Iris pigment epithelial cell (primary cell): ENCODE measurements at regions not wholly inside any gene's neighbourhood (a gene's known extent, or its start where the extent isn't known, plus 50 kb on each side); places are given as distances from the start of the nearest gene placed in this dataset.
"Not testable (repeated sequence)": the region's sequence is repeated elsewhere in the genome, so short reads cannot be mapped to it uniquely, and the experiment has no call there.

Experiments
- DNase-seq: peaks from one replicate; pipeline ENCODE4 v3.0.0-alpha.2; 2011; ENCODE audit warnings: low read depth

DNA sequence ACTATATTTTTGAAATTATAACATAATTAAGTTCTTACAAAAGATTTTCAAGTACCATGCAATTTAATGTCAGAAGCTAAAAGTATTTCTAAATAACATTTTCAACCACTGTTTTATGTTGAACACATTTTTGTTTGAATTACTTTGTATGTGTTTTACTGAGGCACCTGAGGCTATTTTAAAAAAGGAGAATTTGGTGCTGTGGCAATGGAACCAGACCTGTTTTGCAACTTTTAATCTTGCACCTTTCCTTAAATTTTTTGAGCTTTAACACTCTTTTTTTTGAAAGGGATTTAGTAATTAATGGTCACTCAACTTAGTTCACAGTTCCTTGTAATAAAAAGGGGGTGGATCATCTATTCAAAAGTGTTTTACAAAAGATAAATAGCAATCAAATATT is 561.6 kb downstream of the ZBBX start:
- DNase-seq: no peak

DNA sequence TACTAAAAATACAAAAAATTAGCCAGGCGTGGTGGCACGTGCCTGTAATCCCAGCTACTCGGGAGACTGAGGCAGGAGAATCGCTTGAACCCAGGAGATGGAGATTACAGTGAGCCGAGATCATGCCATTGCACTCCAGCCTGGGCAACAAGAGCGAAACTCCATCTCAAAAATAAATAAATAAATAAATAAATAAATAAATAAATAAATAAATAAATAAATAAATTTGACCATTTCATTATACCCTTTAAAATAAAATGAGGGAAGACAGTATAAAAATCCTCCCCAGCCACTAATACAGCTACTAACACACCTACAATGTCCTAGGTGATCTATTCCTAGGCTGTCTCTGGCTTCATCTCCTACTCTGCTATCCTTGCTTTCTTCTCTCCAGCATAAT is 562.8 kb downstream of the ZBBX start:
- not testable (repeated sequence) for DNase-seq

DNA sequence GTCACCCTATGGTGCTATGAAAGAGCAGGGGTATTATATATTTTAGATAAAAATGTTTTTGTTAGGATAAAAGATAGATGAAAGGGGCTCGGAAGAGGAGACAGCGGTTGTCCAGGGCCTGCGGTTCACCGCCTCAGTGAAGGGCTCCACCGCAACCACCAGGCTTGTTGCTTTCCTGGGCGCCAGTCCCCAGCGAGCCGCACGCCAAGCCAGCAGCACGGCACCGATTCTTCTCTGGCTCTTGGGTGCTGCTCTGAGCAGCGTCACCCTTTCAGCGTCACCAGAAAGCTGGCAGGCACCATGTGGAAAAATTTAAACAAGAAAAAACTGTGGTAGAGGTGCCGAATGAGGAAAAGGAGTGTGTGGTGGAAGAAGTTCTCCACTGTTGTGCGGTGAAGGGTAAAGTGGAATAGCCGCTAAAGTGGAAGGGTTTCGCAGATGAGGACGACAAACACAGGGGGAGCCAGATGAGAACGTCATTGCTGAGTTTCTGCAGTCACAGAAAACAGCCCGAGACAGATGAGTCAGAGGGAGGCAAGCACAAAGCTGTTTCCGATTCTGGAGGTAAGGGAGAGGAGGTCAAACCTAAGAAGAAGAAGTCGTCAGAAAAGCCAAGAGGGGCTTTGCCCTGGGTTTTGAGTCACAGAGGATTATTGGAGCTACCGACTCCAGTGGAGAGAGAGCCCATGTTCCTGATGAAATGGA is 569.2 kb downstream of the ZBBX start:
- DNase-seq: no peak

DNA sequence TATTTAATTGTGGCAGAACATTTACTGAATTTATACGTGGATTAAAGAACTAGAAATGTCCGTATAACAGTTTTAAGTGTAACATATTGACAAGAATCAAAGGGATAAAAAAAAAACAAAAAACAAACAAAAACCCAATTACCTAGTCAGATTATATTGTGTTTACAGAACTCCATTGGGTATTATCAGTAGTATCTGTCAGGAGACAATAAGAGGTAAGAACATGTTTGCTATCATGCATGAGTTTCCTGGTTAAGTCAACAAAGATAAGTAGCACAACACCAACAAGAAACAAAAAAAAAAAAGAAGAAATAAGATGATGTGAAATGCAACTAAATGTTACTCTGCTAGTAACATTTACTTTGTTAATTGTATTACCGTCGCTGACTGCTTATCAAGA is 570.6 kb downstream of the ZBBX start:
- DNase-seq: no peak

DNA sequence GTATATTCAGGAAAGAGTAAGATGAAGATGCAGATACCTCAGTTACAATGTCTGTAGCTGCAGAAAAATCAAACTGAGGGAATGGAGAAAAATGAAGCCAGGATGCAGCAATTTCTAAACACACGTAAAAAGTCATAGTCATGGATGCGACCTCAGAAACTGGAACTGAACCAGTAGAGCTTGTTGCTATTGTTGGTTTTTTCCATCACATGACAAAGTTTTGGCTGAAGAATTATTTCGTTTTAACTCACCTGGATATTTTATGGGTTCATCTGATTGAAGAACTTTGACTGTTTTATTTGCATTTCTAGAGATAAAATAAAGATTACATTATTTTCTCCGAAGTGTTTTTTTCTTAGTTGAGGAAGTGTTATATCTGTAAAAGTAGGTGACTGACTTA is 591.2 kb downstream of the ZBBX start:
- DNase-seq: no peak

DNA sequence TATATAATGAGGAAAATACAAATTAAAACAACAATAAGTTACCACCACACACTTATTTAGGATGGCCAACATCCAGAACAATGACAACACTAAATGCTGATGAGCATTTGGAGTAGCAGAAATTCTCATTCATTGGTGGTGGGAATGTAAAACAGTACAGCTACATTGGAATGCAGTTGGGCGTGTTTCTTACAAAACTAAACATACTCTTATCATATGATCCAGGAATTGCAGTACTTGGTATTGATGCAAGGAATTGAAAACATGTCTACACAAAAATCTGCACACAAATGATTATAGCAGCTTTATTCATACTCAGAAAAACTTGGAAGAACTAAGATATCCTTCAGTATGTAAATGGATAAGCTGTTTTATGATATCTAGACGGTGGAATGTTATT is 594.2 kb downstream of the ZBBX start:
- peak; percentile 1 for DNase-seq

DNA sequence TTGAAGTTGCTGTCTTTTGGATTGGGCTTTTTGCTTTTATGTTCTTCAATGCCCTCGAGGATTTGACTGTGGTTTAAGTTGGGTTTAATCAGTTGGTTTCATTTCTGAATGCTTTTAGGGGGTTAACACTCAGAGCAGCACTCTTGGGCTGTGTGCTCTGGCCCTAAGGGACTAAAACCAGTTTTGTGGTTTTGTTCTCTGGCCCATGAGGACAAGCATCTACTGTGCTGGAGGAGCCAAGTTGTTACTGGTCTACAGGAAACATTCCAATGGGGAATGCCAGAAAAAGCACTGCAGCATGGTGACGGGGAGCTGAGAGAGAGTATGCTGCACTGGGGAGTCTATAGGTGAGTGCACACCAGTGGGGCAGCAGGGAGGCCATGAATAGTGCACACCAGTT is 596.9 kb downstream of the ZBBX start:
- no peak for DNase-seq

DNA sequence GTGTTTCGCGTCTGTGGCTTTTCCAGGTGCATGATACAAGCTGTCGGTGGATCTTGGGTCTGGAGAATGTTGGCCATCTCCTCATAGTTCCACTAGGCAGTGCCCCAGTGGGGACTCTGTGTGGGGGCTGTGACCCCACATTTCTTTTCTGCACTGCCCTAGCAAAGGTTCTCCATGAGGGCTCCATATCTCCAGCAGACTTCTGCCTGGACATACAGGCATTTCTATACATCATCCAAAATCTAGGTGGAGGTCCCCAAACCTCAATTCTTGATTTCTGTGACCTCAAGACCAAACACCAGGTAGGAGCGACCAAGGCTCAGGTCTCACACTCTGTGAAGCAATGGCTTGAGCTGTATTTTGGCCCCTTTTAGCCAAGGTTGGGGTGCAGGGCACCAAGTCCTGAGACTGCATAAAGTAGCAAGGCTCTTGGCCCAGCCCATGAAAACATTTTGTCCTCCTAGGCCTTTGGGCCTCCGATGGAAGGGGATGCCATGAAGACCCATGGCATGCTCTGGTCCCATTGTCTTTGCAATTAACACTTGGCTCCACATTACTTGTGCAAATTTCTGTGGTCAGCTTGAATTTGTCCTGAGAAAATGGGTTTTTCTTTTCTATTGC is 615.3 kb downstream of the ZBBX start:
- DNase-seq: no peak

DNA sequence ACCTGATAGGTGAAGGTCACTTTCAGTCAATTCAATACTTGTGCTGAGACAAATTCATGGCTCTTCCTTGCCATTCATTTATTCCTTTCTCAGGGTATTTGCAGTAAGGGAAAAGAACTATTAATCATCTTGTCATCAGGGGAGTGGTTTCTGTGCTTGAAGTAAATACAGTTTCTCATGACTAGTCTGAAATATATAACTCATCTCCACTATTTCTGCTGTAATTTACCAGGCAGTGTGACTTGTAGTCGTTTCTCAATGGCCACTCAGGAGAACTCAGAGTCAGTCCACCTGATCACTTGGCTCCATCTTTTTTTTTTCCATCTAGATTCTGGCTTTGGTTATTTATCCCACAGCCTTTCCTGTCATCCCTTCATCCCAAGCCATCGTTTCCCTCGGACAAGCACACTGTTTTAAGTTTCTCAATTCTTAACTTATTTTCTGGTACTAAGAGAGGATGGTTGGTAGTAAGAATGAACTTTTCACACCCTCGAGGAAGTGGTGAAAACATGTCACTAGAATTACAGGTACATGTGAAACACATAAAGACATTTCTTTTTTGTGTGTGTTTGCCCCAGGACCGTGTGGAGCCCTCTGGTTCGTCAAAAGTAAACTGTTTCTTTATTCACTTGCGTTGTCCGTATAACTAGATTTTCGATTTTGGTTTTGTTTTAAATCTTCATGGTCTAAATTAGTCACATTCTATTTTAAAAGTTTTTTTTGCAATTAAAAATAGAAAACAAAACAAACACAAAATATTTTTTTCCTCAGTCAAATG is 620.2 kb downstream of the ZBBX start:
- DNase-seq: no peak

DNA sequence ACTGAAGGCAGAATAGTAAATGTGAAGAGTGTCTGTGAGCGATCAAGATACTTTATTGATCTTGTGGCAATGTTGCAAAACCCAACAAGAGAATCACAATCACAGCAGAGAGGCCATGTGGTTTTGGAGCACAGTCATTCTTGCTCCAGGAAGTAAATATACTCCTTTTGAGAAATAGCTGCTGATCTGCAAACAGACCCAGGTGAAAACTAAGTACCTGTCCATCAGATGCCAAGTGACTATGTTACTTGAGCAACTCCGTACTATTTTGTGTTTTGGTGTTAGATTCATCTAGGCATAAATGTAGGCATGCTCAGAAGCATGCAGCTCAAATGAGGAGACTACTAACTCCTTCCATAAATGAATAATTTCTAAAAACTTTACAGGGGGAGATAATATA is 627.9 kb downstream of the ZBBX start:
- no peak for DNase-seq

DNA sequence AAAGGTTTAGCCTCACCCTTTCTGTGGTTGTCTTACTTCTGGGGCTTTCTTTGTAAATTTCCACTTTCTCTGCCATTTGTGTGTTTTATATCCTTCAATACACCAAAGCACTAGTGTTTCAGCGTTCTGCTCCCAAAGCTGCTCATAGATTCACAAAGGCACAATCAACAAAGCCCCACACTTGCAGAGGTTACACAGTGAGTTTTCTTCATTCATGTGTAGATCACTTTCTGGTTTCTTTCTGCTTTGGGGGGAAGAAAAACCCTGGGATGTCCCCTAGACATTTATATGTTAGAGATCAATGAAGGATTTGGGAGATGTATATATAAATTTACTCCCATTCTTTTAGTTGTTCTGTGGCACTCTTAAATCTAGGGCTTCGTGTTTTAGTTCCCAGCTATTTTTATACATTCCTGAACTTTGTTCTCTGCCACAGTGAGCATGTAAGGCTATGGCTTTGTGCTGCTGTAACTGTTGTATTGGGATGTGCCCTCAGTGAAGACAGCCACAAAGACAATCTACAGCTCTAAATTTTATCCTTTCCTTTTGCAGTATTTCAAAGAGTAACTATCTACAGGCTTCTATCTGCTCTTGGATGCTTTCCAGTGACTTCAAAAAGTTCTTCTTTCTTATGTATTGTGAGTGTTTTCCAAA is 636.5 kb downstream of the ZBBX start:
- no peak for DNase-seq

DNA sequence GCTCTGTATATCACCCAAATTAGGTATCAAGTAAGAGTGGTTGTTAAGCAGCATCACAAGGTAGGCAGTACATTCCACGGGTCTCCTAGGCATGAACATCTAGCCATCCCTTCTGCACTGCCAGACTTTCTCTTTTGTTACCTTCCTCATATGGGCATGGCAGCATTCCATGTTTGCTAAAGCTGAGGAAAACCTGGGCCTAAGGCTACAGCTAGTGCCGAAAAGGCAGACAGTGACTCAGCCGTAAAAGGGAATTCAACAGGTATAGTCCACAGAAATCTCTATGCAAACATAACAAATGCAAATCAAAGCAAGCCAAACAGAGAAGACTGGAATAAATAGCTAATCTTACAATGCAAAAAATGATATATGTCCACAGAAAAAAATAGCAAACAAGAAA is 645.4 kb downstream of the ZBBX start:
- DNase-seq: no peak

DNA sequence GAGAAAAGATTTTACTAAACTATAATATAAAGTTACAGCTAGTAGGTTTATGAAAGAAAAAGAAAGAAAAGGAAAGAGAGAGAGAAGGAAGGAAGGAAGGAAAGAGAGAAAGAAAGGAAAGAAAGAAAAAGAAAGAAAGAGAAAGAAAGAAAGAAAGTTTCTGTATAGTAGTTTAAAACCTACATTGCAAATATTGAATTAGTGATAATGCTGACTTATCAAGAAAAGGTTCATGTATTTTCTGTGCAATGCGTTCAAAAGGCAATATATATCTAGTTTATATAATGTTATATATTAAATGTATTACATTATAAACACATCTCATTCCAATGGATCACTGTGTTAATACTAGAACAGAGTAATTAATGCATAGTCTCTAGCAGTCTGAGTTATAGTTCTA is 648.4 kb downstream of the ZBBX start:
- no peak for DNase-seq

DNA sequence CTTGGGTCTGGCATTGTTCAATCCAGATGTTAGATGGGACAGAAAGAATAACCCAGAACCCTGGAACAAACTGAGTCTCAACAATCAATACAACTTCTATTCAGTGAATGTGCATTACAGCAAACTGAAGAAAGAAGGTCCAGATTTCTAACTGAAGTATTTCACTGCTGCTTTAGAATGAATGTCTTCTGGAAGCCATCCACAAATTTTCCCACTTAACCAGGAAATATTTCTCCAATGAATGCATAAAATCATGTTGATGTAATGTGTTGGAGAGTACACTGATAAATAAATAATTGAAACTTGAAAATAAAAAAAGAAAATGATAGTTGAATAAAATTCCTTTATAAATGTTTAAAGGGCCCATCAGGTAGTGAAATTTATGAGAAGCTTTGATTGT is 658.6 kb downstream of the ZBBX start:
- DNase-seq: no peak

DNA sequence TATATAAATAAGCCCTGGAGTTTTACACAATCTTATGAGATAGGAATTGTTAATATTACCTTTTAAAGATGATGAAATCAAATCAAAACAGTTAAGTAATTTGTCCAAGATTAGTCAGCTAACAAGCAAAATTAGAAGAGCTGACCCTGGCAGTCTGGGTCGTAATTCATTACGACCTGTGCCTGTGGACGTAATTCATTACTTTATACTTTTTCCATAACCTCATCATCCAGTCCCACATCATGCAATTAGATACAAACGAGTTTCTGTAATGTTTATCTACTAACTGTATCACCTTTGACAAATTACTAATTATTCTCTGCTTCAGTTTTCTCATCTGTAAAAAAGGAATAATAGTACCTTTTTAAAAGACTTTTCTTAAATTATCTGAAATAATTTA is 665.9 kb downstream of the ZBBX start:
- DNase-seq: no peak

DNA sequence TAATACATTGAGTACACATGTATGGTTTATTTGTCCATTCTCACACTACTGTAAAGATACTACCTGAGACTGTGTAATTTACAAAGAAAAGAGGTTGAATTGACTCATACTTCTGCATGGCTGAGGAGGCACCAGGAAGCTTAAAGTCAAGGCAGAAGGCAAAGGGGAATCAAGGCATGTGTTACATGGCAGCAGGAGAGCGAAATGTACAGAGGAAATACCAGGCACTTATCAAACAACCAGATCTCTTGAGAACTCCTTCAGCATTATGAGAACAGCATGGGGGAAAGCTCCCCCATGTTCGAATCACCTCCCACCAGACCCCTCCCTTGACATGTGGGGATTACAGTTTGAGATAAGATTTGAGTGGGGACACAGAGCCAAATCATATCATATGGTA is 666.3 kb downstream of the ZBBX start:
- DNase-seq: peak; percentile 0

DNA sequence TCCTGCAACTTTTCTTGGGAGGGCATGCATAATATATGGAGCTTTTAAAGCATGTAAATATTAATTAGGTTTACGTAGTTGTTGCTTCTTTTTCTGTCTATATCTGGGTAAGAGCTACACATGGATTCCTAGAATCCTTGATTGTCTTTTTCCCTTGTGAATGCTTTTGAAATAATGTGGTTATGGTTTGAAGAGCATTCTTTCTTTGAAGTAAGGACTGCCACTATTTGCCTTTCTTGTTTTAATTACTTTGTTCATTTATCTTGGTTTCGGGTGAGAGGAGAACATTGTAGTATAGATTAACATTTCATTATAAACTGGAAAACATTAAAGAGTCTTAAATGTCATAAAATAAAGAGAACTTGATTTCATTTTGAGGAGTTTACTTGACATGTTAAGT is 674.0 kb downstream of the ZBBX start:
- no peak for DNase-seq

DNA sequence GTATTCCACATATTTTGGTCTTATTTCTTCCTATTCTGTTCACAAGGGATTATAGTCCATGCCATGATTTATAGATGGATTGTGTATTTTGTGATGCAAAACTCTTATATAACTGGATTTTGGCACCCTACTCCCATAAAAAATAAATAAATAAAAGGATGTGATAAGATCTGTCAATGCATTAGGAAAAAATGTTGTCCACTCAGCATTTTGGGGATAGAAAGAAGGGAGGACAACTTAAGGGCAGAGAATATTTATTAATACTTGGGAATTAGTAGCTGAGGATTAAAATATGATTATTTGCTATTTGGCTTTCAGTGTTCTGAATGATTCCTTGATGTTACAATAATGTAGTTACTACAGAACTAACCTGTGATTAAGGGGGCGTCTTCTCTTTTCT is 682.6 kb downstream of the ZBBX start:
- no peak for DNase-seq

DNA sequence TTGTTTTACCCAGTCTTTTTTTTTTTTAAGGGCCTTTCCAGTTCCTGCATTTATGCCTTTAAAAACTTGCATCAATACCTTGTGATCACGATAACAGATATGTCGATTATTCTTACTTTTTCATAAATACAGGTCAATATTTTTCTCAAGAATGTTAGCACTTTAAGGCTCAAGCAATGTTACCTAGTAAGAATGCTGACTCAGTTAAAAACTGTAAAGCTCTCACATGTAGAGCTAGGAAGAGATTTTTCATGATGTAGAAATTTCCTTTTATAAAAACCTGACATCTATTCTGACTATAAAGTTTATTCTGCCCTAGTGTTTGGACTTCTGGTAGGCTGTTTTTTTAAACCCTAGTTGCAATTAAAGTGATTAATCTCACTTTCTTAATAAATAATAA is 684.0 kb downstream of the ZBBX start:
- no peak for DNase-seq

DNA sequence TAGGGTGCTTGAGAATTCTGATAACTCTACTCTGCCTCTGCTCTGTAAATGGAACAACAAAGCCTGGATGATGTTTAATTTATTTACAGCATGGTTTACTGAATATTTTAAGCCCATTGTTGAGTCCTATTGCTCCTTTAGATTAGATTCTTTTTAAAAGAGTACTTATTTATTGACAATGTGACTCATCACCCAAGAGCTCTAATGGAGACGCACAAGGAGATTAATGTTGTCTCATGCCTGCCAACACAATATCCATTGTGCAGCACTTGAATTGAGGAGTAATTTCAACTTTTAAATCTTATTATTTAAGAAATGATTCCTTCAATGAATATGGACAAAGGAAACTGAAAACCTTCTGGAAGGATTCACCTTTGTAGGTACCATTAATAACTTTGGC is 691.4 kb downstream of the ZBBX start:
- peak; percentile 0 for DNase-seq

DNA sequence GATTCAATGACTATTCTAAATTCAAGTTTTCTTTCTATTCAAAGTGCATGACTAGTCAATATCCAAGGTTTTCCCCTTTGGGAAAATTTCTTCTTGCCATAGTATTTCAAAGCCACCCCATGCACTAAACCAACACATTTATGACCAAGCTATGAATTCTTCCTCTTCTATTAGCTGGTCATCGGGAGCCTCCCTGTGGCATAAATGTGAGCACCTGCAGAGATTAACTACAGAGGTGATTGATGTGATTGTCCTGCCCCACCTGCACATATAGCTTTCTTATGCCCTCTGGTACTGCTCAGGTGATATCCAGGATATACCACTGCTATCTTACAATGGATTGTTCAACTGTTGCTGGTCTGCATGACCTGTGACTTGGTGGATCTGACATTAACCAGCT is 694.9 kb downstream of the ZBBX start:
- DNase-seq: no peak

DNA sequence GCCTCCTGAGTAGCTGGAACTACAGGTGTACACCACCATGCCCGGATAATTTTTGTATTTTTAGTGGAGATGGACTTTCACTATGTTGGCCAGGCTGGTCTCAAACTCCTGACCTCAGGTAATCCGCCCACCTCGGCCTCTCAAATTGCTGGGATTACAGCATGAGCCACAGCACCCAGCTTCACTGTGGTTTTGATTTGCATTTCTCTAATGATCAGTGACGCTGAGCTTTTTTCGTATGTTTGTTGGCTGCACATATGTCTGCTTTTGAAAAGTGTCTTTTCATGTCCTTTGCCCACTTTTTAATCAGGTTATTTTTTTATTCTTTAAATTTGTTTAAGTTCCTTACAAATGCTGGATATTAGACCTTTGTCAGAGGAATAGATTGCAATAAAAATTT is 696.0 kb downstream of the ZBBX start:
- DNase-seq: not testable (repeated sequence)

DNA sequence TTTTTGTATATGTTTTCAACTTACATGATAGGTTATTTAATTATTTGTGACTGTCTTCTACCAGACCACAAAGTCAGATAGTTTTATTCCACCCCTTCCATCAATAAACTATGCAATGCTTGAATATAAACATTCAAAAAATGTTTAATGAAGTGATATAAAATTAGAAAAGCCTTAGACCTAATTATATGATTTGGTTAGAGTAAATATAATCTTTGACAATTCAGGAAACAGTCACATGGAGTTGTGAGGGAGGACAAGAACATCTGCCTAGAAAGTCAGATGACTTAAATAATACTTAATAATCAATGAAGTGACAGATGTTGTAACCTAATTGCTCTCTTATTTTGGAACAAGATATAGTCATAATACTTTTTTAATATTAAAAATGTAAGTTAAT is 710.3 kb downstream of the ZBBX start:
- no peak for DNase-seq
